Tibial artery (tissue), 4 donors: ENCODE measurements at regions not wholly inside any gene's neighbourhood (a gene's known extent, or its start where the extent isn't known, plus 50 kb on each side); places are given as distances from the start of the nearest gene placed in this dataset.

Experiments
- DNase-seq, 2 donors: peaks; one replicate each; pipeline ENCODE4 v3.0.0-alpha.2; 2019
- H3K27ac ChIP-seq, 2 donors: fragments of 200-600 bp; sonication (generic) in 1 of 2; 1 replicate in 1 of 2; 2 replicates in 1 of 2; pipeline ENCODE4 v1.5.1; 2018 to 2019; ENCODE audit warnings: mild to moderate bottlenecking in 1 of 2
- H3K27me3 ChIP-seq, 2 donors: fragments of 200-600 bp; sonication (generic) in 1 of 2; one replicate each; pipeline versions ENCODE4 v1.5.1 to v1.6.0; 2016 to 2019
- H3K36me3 ChIP-seq, 3 donors: fragments of 200-600 bp; sonication (generic) in 2 of 3; one replicate each; pipeline ENCODE4 v1.5.1; 2016 to 2019; ENCODE audit warnings: mild to moderate bottlenecking in 2 of 3
- H3K4me1 ChIP-seq, 4 donors: fragments of 200-600 bp; sonication (generic) in 2 of 4; 1 replicate in 3 of 4; 2 replicates in 1 of 4; pipeline ENCODE4 v1.5.1; 2016 to 2019
- H3K4me3 ChIP-seq, 2 donors: fragments of 200-600 bp; sonication (generic) in 1 of 2; 1 replicate in 1 of 2; 2 replicates in 1 of 2; pipeline ENCODE4 v1.5.1; 2018 to 2019; ENCODE audit warnings: mild to moderate bottlenecking in 2 of 2
- H3K9me3 ChIP-seq, 3 donors: fragments of 200-600 bp; sonication (generic) in 1 of 3; one replicate each; pipeline ENCODE4 v1.5.1; 2016 to 2019
- intact Hi-C: fragments of 100-400 bp; cut with DNase I; formaldehyde crosslinking; loops from one replicate; pipeline ENCODE4 v1.15.0; 2023; ENCODE audit warnings: low total_unique reads
- TF ChIP-seq, protein P1 (sequence below), 2 experiments: fragments of 200-600 bp in 1 of 2; fragments of 450-650 bp in 1 of 2; IDR thresholded peaks; one replicate each; pipeline ENCODE4 v1.5.1; 2017 to 2019; ENCODE audit warnings: antibody characterized with exemption in 2 of 2, mild to moderate bottlenecking in 1 of 2, moderate library complexity in 1 of 2

GRCh38 chr4:13176741-13177142 is 307.4 kb downstream of the RAB28 start:
- Histone ChIP-seq H3K4me1 (no peaks in the 10 kb centered on the region), H3K4me3 (no peak overlapping the region), H3K9me3 (no peaks in the 10 kb centered on the region), H3K36me3 (no peaks in the 10 kb centered on the region), H3K27ac (no peak overlapping the region), H3K27me3 (no peaks in the 10 kb centered on the region)
- intact Hi-C loops = no loop called here
- no peak for DNase-seq
- TF ChIP-seq, protein P1, sequence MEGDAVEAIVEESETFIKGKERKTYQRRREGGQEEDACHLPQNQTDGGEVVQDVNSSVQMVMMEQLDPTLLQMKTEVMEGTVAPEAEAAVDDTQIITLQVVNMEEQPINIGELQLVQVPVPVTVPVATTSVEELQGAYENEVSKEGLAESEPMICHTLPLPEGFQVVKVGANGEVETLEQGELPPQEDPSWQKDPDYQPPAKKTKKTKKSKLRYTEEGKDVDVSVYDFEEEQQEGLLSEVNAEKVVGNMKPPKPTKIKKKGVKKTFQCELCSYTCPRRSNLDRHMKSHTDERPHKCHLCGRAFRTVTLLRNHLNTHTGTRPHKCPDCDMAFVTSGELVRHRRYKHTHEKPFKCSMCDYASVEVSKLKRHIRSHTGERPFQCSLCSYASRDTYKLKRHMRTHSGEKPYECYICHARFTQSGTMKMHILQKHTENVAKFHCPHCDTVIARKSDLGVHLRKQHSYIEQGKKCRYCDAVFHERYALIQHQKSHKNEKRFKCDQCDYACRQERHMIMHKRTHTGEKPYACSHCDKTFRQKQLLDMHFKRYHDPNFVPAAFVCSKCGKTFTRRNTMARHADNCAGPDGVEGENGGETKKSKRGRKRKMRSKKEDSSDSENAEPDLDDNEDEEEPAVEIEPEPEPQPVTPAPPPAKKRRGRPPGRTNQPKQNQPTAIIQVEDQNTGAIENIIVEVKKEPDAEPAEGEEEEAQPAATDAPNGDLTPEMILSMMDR (IDR thresholded peaks at IDR 0.05) = no peak

GRCh38 chr4:13174926-13175325 is 309.2 kb downstream of the RAB28 start:
- H3K9me3 ChIP-seq = no peaks in the 10 kb centered on the region
- intact Hi-C loops = no loop called here
- H3K27me3 ChIP-seq = no peaks in the 10 kb centered on the region
- no peaks in the 10 kb centered on the region for H3K4me1 ChIP-seq
- no peaks in the 10 kb centered on the region for H3K36me3 ChIP-seq
- no peak overlapping the region for H3K4me3 ChIP-seq
- no peak overlapping the region for H3K27ac ChIP-seq
- TF ChIP-seq, protein P1 (IDR thresholded peaks at IDR 0.05) = no peak
- DNase-seq = no peak

- no peaks in the 10 kb centered on the region for H3K36me3 ChIP-seq
- H3K4me3 ChIP-seq = no peak overlapping the region
- no peaks in the 10 kb centered on the region for H3K9me3 ChIP-seq
- peak; percentile 82 to 84 for DNase-seq
- TF ChIP-seq, protein P1 (IDR thresholded peaks at IDR 0.05) = no peak
- no peaks in the 10 kb centered on the region for H3K27me3 ChIP-seq
- H3K4me1 ChIP-seq = no peaks in the 10 kb centered on the region
- H3K27ac ChIP-seq = no peak overlapping the region
- intact Hi-C loops = no loop called here
Measured at GRCh38 chr4:13174001-13174400, 310.1 kb downstream of the RAB28 start.

GRCh38 chr4:13171292-13172057 is 312.7 kb downstream of the RAB28 start:
- intact Hi-C loops = no loop called here
- H3K36me3 ChIP-seq = no peaks in the 10 kb centered on the region
- no peak overlapping the region for H3K27ac ChIP-seq
- DNase-seq = no peak
- peaks cover 0 to 5% (median 2%) of the 10 kb centered on the region in 4 donors for H3K4me1 ChIP-seq
- TF ChIP-seq, protein P1 (IDR thresholded peaks at IDR 0.05) = no peak
- H3K9me3 ChIP-seq = no peaks in the 10 kb centered on the region
- H3K27me3 ChIP-seq = no peaks in the 10 kb centered on the region
- no peak overlapping the region for H3K4me3 ChIP-seq

- Histone ChIP-seq H3K27me3 (no peaks in the 10 kb centered on the region), H3K4me1 (peaks cover 0 to 11% (median 3%) of the 10 kb centered on the region in 4 donors), H3K27ac (no peak overlapping the region), H3K4me3 (no peak overlapping the region), H3K36me3 (no peaks in the 10 kb centered on the region), H3K9me3 (no peaks in the 10 kb centered on the region)
- no peak for DNase-seq
- TF ChIP-seq, protein P1 (IDR thresholded peaks at IDR 0.05) = no peak
- intact Hi-C loops = no loop called here
Measured at GRCh38 chr4:13169731-13170525, 314.2 kb downstream of the RAB28 start.
